ENCODE measurements at regions not wholly inside any gene's neighbourhood (a gene's known extent, or its start where the extent isn't known, plus 50 kb on each side); places are given as distances from the start of the nearest gene placed in this dataset.
"Not testable (repeated sequence)": the region's sequence is repeated elsewhere in the genome, so short reads cannot be mapped to it uniquely, and the experiment has no call there.

DNA sequence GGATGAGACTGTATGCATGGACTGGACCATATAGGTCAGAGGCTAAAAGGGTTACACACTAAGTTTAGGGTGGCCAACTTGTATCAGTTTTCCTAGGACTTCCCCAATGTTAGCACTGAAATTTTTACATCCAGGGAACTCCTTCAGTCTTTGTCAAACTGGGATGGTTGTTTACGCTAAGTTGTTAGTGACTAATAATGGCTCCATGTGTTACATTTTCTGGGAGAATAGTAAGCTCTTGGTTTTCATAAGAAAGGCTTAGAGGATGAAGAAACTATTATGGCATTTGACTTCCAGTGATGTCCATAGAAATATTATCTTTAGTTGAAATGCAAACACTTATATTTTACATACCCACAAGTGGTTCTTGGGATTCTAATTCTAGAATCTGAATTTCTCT is 57.9 kb upstream of the ST3GAL6 start:
- ATAC-seq: no peak
- no peak for DNase-seq

- DNase-seq: no peak
Measured at GRCh38 chr3:98705694-98706093, 57.4 kb upstream of the ST3GAL6 start.

GRCh38 chr3:98708681-98709080 is 54.5 kb upstream of the ST3GAL6 start:
- ATAC-seq, DNase-seq: not testable (repeated sequence)

More at GRCh38 chr3:98705694-98706093, 57.4 kb upstream of the ST3GAL6 start:
- no peak for ATAC-seq

- ATAC-seq (no peak), DNase-seq (no peak)
Measured at GRCh38 chr3:98709441-98709840, 53.7 kb upstream of the ST3GAL6 start.

GRCh38 chr3:98710067-98710659 is 53.0 kb upstream of the ST3GAL6 start:
- ATAC-seq (no peak), DNase-seq (no peak)

DNA sequence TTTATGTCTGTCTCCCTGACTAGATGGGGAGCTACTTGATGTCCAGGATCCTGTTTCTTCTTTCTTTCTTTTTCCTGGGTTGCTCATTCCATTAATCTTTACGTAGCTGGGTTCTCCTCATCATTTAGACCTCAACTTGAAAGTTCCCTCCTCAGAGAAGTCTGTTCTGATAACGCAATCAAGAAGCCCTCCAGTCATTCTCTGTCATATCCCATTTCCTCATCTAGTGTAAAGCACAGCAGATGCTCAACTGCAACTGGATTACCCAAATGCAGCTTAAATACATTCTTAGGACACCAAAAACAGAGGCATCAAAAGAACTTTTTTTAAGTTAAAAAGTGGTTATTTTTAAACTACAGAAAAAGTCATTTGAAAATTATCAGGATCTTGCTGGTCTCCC is 51.7 kb upstream of the ST3GAL6 start:
- DNase-seq (no peak), ATAC-seq (no peak)

- ATAC-seq (no peak), DNase-seq (no peak)
Measured at GRCh38 chr3:98712726-98713125, 50.4 kb upstream of the ST3GAL6 start.

- not testable (repeated sequence) for ATAC-seq, DNase-seq
Measured at GRCh38 chr3:98713332-98713731, 49.8 kb upstream of the ST3GAL6 start.
